Upper lobe of left lung (tissue), 6 donors: ENCODE measurements at regions not wholly inside any gene's neighbourhood (a gene's known extent, or its start where the extent isn't known, plus 50 kb on each side); places are given as distances from the start of the nearest gene placed in this dataset.

ENCODE experiments used
- ATAC-seq, 2 donors: fragments of 200-7000 bp; cut with Tn5 transposase; one replicate each; pipeline ENCODE4 v1.9.1; 2022; ENCODE audit warnings: mild to moderate bottlenecking in 2 of 2, moderate library complexity in 2 of 2; ENCODE audit not compliant: low FRiP score in 2 of 2
- DNase-seq, 2 donors: peaks; one replicate each; pipeline ENCODE4 v3.0.0-alpha.2; 2019 to 2020
- H3K27ac ChIP-seq, 4 donors: fragments of 200-600 bp; sonication (generic); one replicate each; pipeline ENCODE4 v1.5.1; 2016 to 2019
- H3K27me3 ChIP-seq, 4 donors: fragments of 200-600 bp; sonication (generic); one replicate each; pipeline ENCODE4 v1.5.1; 2017 to 2019
- H3K36me3 ChIP-seq, 4 donors: fragments of 200-600 bp; sonication (generic); one replicate each; pipeline ENCODE4 v1.5.1; 2016 to 2019
- H3K4me1 ChIP-seq, 4 donors: fragments of 200-600 bp; sonication (generic); one replicate each; pipeline ENCODE4 v1.5.1; 2018 to 2019
- H3K4me3 ChIP-seq, 4 donors: fragments of 200-600 bp; sonication (generic); one replicate each; pipeline ENCODE4 v1.5.1; 2017 to 2019; ENCODE audit warnings: mild to moderate bottlenecking in 2 of 4, moderate library complexity in 1 of 4
- H3K9me3 ChIP-seq, 4 donors: fragments of 200-600 bp; sonication (generic); one replicate each; pipeline ENCODE4 v1.5.1; 2018 to 2019
- CTCF ChIP-seq, 6 experiments: fragments of 450-650 bp in 4 of 6; fragments of 200-600 bp in 2 of 6; sonication (generic) in 2 of 6; IDR thresholded peaks; one replicate each; pipeline ENCODE4 v1.5.1; 2016 to 2019; ENCODE audit warnings: antibody characterized with exemption in 6 of 6
- EP300 ChIP-seq, 4 donors: sonication (generic); formaldehyde crosslinking; IDR thresholded peaks; one replicate each; pipeline ENCODE4 v1.5.1; 2017; ENCODE audit warnings: antibody characterized with exemption in 4 of 4, control low read depth in 2 of 4
- POLR2A ChIP-seq, 4 donors: fragments of 450-650 bp; IDR thresholded peaks; one replicate each; pipeline ENCODE4 v1.5.1; 2016 to 2017; ENCODE audit warnings: antibody characterized with exemption in 4 of 4, mild to moderate bottlenecking in 2 of 4
- POLR2AphosphoS5 ChIP-seq, 2 donors: sonication (generic); formaldehyde crosslinking; IDR thresholded peaks; one replicate each; pipeline ENCODE4 v1.5.1; 2017; ENCODE audit warnings: antibody characterized with exemption in 2 of 2
- WGBS, 2 donors: methylation state at CpG; one replicate each; pipeline ENCODE4 v1.1.5; 2017 to 2018; 5-methylcytosine and 5-hydroxymethylcytosine counted together
- donor health status: DM: no; HTN: no; CAD: no; lungs with moderate emphysema.
- donor health status: DM: no; HTN: yes; CAD: no; lungs with severe emphysema.

GRCh38 chr6:105587349-105588122 is 184.7 kb upstream of the PREP start:
- Histone ChIP-seq H3K27ac (no peak overlapping the region), H3K36me3 (no peaks in the 10 kb centered on the region), H3K27me3 (no peaks in the 10 kb centered on the region), H3K4me1 (peaks cover 0 to 6% (median 2%) of the 10 kb centered on the region in 4 donors), H3K9me3 (no peaks in the 10 kb centered on the region), H3K4me3 (no peak overlapping the region)
- ATAC-seq (no peak), DNase-seq (no peak)
- no peak for TF ChIP-seq CTCF (IDR thresholded peaks at IDR 0.05)
- TF ChIP-seq POLR2AphosphoS5 (IDR thresholded peaks at IDR 0.05): no peak
- no peak for TF ChIP-seq POLR2A (IDR thresholded peaks at IDR 0.05)
- TF ChIP-seq EP300 (IDR thresholded peaks at IDR 0.05): no peak
- 90 to 91% methylated on average over 23 of the region's 23 CpGs for WGBS, 2 donors

- no peaks in the 10 kb centered on the region for H3K9me3 ChIP-seq
- TF ChIP-seq CTCF (IDR thresholded peaks at IDR 0.05) (no peak), EP300 (IDR thresholded peaks at IDR 0.05) (no peak), POLR2A (IDR thresholded peaks at IDR 0.05) (no peak), POLR2AphosphoS5 (IDR thresholded peaks at IDR 0.05) (no peak)
- 42 to 49% methylated on average over 1 of the region's 1 CpG for WGBS, 2 donors
- no peak overlapping the region for H3K27ac ChIP-seq
- no peaks in the 10 kb centered on the region for H3K36me3 ChIP-seq
- ATAC-seq (no peak), DNase-seq (no peak)
- no peak overlapping the region for H3K4me3 ChIP-seq
- H3K27me3 ChIP-seq: no peaks in the 10 kb centered on the region
- H3K4me1 ChIP-seq: no peaks in the 10 kb centered on the region
Measured at GRCh38 chr6:105578179-105578707, 175.4 kb upstream of the PREP start.

GRCh38 chr6:105573556-105573955 is 170.7 kb upstream of the PREP start:
- Histone ChIP-seq H3K27ac (no peak overlapping the region), H3K36me3 (no peaks in the 10 kb centered on the region), H3K4me3 (no peak overlapping the region), H3K4me1 (no peaks in the 10 kb centered on the region), H3K27me3 (no peaks in the 10 kb centered on the region), H3K9me3 (no peaks in the 10 kb centered on the region)
- ATAC-seq (no peak), DNase-seq (no peak)
- TF ChIP-seq POLR2A (IDR thresholded peaks at IDR 0.05) (no peak), CTCF (IDR thresholded peaks at IDR 0.05) (no peak), POLR2AphosphoS5 (IDR thresholded peaks at IDR 0.05) (no peak)
- 90 to 92% methylated on average over 2 of the region's 2 CpGs for WGBS, 2 donors

- H3K4me3 ChIP-seq: no peak overlapping the region
- no peaks in the 10 kb centered on the region for H3K4me1 ChIP-seq
- ATAC-seq: no peak
- no peak for TF ChIP-seq EP300 (IDR thresholded peaks at IDR 0.05)
- no peak for TF ChIP-seq POLR2A (IDR thresholded peaks at IDR 0.05)
- no peak for TF ChIP-seq POLR2AphosphoS5 (IDR thresholded peaks at IDR 0.05)
- no peak for TF ChIP-seq CTCF (IDR thresholded peaks at IDR 0.05)
- H3K27ac ChIP-seq: no peak overlapping the region
- no peaks in the 10 kb centered on the region for H3K9me3 ChIP-seq
- WGBS, 2 donors: 85 to 86% methylated on average over 2 of the region's 2 CpGs
- no peak for DNase-seq
- no peaks in the 10 kb centered on the region for H3K27me3 ChIP-seq
- H3K36me3 ChIP-seq: no peaks in the 10 kb centered on the region
Measured at GRCh38 chr6:105573138-105573537, 170.3 kb upstream of the PREP start.

- H3K4me1 ChIP-seq: no peaks in the 10 kb centered on the region
- no peaks in the 10 kb centered on the region for H3K9me3 ChIP-seq
- H3K36me3 ChIP-seq: no peaks in the 10 kb centered on the region
- no peak overlapping the region for H3K4me3 ChIP-seq
- WGBS, 2 donors: 82 to 89% methylated on average over 3 of the region's 3 CpGs
- DNase-seq (no peak), ATAC-seq (no peak)
- TF ChIP-seq CTCF (IDR thresholded peaks at IDR 0.05) (no peak), POLR2AphosphoS5 (IDR thresholded peaks at IDR 0.05) (no peak), POLR2A (IDR thresholded peaks at IDR 0.05) (no peak), EP300 (IDR thresholded peaks at IDR 0.05) (no peak)
- H3K27me3 ChIP-seq: no peaks in the 10 kb centered on the region
- no peak overlapping the region for H3K27ac ChIP-seq
Measured at GRCh38 chr6:105570416-105570815, 167.5 kb upstream of the PREP start.
